Mucosa of gallbladder (tissue), 1 donor: ENCODE measurements at regions not wholly inside any gene's neighbourhood (a gene's known extent, or its start where the extent isn't known, plus 50 kb on each side); places are given as distances from the start of the nearest gene placed in this dataset.
"Not testable (repeated sequence)": the region's sequence is repeated elsewhere in the genome, so short reads cannot be mapped to it uniquely, and the experiment has no call there.

Source experiments
- DNase-seq: peaks from one replicate; pipeline ENCODE4 v3.0.0-alpha.2; 2020; ENCODE audit warnings: low spot score
- donor health status: DM: no; HTN: no; CAD: no.

DNA sequence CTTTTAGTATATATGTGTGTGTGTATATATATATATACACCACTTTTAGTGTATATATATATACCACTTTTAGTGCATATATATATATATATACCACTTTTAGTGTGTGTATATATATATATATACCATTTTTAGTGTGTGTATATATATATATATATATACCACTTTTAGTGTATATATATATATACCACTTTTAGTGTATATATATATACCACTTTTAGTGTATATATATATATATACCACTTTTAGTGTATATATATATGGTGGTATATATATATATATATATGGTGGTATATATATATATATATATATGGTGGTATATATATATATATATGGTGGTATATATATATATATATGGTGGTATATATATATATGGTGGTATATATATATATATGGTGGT, 79.5 kb upstream of the ANK3 start:
- not testable (repeated sequence) for DNase-seq

DNA sequence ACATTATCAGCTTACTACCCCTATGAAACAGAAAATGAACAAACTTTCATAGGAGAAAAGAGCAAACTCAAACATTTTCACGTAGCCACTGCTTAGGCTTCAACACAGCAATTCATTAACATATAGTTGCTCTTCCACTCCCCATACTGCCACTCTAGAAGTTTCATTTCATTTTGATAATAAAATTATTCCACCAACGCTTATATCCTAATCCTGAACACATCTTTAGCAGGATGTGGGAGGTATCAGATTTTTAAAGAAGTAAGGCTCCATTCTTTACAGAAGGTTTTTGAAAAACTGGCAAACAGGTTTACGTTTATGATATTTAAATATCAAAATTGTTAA, 77.5 kb upstream of the ANK3 start:
- DNase-seq: no peak

DNA sequence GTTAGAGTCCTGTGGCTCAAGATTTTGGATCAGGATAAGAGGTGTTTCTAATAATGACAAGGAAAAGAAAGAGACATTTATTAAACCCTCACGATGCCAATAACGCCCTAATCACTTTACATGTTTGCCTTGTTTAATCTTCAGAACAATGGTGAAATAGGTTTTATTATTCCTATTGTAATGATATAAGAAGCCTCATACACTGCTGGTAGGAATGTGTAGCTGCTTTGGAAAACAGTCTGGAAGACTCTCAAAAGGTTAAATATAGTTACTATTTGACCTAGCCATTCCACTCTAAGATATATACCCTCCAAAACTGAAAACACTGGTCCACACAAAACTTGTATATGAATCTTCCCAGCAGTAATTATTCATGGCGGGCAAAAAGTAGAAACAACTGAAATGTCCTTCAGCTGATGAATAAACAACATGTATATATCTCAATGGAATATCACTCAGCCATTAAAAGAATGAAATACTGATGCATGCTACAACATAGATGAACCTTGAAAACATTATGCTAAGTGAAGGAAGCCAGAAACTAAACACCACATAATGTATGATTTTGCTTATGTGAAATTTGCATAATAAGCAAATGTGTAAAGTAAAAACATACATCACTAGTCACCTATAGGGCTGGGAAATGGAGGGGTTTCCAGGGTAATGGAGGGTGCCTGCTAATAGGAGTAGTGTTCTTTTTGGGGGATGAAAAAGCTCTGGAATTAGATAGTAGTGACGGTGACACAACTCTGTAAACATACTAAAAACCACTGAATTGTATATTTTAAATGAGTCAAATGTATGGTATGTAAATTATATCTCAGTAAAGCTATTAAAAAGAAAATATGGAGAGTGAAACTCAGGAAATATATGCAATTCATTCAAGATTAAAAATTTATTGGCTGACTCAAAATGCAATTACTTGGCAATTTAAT, 76.9 kb upstream of the ANK3 start:
- no peak for DNase-seq

DNA sequence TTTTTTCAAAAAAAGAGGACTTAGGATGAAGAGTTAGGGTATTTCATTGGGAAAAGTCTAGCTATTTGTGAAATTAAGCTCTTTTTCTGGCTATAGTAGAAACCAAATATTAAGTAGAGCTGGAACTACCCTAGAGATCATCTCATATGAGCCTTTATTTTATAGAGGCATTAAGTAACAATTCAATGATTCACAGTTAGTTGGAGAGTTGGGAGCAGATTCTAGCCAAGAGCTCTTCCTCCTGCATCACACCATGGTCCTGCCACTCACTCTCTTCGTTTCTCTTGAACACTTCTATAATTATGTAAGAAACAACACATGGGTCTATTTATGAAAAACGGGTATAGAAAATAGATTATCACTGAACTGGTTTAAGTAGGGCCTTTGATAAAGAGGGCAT, 76.1 kb upstream of the ANK3 start:
- DNase-seq: no peak

DNA sequence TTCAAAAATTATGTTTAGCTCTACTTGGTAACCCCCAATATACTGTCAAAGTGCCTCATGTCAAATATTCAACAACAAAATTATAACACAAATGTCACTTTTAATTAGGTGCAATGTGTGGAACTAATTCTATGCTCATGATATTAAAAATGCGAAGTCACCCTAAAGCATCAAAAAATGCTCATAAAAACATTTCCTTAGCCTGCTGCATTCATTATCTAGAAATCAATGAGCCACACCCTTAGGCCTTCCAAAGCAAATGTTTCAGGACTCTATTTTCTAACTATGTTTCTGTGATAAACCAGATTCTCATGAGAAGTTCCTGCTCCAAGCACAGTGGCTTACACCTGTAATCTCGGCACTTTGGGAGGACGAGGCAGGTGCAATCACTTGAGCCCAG, 75.0 kb upstream of the ANK3 start:
- DNase-seq: no peak

DNA sequence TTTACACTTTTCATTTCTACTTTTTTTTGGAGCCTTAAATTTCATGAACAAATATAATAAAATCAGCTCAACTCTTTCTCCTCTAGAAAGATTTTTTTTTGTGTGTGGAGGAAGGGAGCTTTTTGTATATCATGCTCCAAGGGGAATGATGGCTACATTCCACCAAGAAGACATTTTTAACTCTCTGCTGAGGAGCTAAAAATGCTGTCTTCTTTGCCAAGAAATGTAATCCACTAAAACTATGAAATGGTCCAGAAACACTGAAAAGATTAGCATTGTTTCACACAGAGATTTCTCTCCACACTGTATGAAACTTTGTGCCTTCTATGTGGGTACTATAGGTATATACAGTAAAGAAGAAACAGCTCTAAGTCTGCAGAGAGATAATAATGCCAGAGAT, 74.1 kb upstream of the ANK3 start:
- DNase-seq: no peak

DNA sequence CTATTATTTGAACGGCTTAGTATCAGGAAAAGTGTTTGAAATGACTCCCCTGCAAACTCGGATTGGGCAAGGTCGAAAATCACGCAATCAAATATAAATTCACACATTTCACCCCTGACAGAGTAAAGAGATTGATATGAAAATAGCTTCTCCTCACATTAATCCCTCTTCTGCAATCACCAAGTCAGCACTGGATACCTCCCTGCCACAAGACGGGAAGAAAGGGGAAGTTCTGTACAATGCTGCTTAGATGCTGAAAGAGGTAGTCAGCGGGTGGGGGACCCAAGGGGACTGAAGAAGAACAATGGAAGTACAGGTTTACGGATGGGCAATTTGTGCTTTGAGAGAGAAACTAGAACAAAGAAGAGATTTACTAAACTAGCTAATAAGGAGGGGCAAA, 72.0 kb upstream of the ANK3 start:
- no peak for DNase-seq

DNA sequence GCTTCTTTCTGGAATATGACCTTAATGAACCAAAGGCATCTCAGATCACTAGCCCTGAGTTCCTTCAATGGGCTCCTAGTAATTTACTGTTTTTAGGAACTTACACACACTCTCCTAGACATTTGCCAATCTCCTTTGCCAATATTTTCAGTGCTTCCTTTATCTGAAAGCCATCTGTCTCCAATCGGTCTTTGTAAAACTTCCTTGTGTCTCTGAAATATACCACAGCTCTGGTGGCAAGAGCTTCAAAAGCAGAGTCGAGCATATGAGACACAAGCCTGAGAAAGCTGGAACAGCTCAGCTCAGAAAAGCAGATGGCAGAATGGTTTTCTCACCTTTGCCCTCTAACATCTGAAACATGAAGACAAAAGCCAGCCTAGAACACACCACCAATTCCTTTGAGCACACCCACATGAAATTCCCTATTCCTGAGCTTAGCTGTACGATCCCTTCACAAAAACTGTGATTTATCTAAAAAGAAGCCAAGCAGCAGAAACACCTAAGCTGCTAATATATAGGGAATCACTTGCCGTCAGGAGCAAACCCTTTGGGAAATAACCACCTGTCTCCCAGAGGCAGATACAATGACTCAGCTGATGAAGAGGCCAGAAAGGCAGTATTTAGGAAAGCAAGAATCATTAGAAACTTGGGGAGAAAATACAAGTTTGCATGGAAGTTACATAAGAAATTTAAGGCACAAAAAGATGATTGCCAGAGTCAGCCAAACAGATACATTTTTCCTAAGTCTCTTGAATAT, 70.2 kb upstream of the ANK3 start:
- no peak for DNase-seq

DNA sequence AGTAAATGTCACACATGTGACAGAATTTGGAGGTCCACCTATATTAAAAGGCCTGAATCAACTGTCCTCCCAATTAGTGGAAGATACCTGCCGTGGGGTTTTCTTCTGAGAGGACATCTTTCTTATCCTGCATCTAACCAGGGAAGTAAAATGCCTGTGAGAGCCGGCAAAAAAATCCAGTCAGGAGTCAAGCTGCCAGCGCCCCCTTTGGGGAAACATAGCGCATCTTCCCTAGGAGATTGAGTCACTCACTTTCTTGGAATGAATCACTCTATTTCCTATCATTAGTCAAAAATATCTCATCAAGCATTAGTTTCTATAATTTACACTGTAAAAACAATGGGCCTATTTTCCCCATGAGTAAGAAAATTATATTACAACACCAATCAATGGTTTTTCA, 66.4 kb upstream of the ANK3 start:
- no peak for DNase-seq

DNA sequence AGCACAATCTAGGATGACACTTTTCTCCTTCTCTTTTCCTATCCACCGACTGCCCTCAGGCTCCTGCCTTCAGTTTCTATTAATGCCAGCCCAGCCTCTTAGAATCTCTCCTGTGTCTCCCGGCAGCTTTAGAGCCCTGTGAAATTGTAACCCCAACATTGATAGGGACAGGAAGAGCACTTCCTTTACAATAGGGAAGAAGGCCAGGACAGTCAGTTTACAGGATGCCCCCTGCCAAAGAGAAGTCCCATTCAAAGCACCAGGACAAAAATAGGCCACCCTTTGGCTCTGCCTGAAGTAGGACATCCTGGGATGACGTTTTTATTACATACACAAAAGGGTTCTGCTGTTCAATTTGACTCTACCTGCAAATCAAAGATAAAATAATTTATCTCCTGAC, 64.7 kb upstream of the ANK3 start:
- DNase-seq: no peak

DNA sequence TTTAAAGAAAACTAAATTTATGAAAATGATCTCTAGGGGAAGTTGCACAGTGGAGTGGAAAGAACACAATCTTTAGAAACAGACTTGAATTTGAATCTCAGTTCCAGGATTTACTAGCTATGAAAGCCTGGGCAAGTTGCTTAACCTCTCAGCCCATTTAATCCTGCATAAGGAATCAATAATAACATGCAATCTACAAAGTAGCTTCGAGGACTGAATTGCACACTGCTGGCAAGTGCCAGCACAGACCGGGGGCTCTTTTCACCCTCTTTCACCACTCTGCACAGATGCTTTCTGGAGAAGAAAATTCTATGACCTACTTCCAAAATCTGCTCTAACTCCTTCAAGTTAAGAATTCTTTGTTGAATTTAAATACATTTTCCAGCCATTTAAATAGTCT, 63.4 kb upstream of the ANK3 start:
- DNase-seq: no peak

DNA sequence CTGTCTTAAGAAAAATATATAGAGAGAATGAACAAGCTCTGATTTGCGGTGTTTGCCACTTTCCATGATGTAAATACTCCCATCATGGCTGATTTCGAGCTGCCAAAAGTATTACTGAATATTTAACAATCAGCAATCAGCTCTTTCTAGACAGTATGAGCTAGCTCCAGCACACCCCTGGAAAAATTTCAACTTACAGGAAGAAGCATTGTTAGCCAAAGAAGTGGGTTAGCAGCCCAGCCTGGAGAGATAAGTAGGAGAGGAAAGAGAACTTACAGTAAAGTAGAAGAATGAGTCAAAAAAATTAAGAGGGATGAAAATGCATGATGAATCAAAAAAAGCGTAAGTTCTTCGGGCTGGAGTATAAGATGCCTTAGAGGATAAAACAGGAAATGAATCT, 60.6 kb upstream of the ANK3 start:
- DNase-seq: no peak

DNA sequence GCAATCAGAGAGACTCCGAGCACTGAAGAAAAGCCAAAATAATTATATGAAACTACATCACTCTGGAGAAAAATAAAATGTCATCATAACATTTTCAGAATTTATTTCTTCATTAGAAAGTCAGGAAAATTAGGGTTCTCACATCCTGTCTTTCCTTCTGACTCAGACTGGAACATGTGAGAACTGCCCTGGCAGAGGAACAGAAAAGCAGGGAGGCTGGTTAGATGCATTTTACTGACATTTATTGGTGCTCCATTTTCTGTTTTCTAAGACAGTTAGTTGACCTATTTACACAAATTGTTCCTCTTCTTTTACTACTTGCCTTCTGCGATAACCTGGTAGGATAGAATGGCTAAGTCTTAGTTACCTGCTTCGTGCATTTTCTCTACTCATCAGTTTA, 58.6 kb upstream of the ANK3 start:
- no peak for DNase-seq

DNA sequence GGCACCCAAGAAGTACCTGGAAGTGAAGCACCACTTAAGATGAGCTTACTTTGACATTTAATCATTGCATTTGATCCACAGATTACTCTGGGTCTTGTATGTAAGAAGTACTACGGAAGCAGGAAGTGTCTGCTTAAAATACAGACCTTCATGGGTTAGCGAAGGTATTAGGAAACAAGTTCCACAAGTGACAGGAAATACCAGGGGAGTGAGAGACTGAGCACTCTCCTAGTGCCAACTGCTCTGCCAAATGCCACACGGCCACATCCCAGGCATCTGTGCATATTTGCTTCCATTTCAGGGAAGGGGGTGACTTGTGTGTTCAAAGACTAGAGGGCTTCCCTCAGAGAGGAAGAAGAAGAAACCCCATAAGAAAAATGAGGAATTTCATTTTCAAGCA, 57.2 kb upstream of the ANK3 start:
- no peak for DNase-seq

DNA sequence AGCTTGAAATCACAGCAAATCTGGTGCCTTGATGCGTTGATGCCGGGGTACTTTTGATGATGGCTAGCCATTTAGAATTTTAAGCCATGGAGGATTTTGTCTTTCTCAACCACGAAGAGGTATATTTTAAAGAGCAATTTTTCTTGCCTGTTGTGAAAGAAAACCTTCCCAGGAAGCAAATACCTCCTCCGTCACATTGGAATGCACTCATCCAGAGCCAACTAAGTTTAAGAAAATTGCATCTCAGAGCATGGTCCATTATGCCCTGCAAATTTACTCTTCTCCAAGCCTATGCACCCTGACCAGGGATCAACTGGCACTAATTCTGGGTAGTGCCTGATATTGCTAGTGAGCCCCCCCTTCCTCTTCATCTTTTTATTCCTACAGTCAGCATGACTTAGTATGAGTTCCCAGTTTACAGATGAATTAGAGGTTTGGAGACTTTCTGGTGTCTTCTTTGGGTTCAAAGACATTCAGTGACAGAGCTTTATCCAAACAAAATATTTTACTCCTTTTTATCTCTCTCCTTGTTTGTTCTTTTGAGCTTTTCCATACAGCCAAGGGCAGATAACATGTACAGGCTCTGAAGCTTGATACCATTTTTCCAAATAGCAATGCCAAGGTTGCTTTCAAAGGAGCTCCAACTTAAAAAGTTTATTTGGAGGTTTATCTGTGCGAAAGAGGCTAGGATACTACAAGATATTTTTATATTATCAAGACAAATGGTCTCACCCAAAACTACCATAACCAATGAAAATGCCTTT, 56.6 kb upstream of the ANK3 start:
- DNase-seq: no peak

DNA sequence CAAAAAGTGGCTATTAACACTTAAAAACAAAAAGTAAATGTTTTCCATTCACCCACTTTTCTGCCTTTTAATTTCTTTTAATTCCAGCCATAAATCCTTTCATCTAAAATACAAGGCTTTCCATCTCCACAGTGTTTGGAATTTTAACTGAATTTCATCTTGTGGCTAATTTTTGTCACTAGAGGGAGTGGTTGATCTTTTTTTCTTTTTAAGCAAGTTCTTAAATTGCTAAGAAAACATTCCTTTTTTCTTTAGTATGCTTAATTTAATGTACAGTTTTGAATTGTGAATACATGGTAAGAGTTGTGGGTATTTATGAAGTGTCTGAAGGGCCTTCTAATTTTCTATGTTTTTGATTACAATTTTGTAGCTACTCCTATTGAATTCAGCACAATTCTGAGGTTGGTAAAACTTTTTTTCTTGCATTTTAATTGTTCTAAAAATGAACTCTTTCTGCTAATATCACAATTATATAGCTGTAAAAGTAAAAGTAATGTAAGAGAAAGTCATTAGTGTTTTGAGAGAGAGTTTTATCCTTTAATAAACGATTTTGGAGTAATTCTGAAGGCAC, 54.9 kb upstream of the ANK3 start:
- DNase-seq: no peak

DNA sequence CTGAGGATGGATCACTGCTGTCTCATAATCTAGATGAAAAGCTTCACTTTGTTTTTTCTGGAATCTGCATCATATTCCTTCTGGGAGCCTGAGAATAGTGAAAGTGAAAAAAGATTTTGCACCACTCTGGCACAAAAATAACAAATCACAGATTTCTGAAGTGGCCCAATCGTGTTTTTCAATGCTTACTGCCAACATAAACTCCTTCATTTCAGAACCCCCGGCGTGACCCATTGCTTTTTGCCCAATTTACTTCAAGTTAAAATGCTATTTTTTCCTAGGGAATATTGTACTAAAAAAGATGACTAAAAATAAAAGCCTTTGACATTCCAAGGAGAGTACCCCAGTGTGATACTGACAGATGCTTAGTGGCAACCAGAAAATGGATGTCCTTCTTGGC, 53.7 kb upstream of the ANK3 start:
- no peak for DNase-seq

DNA sequence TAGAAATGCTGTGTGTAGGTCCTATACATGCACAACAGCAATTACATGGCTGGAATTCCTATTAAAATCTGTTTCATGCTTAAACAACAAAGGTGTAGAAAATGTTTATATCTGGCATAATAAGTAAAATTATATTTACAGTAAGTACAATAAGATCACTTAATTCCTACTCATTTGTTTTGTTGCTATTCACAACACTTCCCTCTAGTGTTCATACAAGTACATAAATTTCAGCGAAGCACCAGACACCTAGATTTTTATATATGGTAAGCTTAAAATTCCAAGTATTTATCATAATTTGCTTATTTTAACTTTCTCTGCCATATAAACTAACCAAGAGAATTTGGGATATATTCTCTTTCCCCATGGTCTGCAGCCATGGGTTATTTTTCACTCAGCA, 51.8 kb upstream of the ANK3 start:
- DNase-seq: no peak

DNA sequence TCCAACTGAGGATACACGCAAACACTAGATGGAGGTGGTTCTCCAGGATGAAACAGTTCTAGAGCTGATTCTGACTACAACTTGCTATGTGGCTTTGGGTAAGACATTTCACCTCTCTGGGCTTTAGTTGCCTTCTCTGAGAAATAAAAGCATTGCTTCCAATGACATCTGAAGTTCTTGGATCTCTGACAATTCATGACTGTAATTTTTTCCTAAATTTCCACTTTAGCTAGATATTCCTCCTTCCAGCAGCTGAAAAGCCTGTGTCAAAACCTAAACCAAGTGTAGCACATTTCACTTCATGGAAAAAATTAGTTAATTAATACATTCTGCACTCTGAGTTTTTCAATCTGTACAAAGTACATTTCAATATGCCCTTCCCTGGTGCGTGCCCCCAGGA, 50.0 kb upstream of the ANK3 start:
- DNase-seq: no peak
